ENCODE measurements at regions not wholly inside any gene's neighbourhood (a gene's known extent, or its start where the extent isn't known, plus 50 kb on each side); places are given as distances from the start of the nearest gene placed in this dataset.
"Not testable (repeated sequence)": the region's sequence is repeated elsewhere in the genome, so short reads cannot be mapped to it uniquely, and the experiment has no call there.

DNA sequence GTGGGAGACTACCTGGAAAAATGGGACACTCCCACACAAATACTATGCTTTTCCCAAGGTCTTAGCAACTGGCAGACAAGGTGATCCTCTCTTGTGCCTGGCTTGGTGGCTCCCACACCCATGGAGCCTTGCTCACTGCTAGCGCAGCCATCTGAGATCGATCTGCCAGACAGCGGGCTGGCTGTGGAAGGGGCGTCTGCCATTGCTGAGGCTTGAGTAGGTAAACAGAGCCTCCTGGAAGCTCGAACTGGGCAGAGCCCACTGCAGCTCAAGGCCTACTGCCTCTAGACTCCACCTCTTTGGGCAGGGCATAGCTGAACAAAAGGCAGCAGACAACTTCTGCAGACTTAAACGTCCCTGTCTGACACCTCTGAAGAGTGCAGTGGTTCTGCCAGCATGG lies 360.3 kb upstream of the EPHA3 start:
- TF ChIP-seq, protein P1, sequence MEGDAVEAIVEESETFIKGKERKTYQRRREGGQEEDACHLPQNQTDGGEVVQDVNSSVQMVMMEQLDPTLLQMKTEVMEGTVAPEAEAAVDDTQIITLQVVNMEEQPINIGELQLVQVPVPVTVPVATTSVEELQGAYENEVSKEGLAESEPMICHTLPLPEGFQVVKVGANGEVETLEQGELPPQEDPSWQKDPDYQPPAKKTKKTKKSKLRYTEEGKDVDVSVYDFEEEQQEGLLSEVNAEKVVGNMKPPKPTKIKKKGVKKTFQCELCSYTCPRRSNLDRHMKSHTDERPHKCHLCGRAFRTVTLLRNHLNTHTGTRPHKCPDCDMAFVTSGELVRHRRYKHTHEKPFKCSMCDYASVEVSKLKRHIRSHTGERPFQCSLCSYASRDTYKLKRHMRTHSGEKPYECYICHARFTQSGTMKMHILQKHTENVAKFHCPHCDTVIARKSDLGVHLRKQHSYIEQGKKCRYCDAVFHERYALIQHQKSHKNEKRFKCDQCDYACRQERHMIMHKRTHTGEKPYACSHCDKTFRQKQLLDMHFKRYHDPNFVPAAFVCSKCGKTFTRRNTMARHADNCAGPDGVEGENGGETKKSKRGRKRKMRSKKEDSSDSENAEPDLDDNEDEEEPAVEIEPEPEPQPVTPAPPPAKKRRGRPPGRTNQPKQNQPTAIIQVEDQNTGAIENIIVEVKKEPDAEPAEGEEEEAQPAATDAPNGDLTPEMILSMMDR (conservative IDR thresholded peaks at IDR 0.05) = not testable (repeated sequence)
- not testable (repeated sequence) for TF ChIP-seq ZFX (IDR thresholded peaks at IDR 0.05)

Data from C4-2B (cell line).